ENCODE measurements at regions not wholly inside any gene's neighbourhood (a gene's known extent, or its start where the extent isn't known, plus 50 kb on each side); places are given as distances from the start of the nearest gene placed in this dataset.
"Not testable (repeated sequence)": the region's sequence is repeated elsewhere in the genome, so short reads cannot be mapped to it uniquely, and the experiment has no call there.

DNA sequence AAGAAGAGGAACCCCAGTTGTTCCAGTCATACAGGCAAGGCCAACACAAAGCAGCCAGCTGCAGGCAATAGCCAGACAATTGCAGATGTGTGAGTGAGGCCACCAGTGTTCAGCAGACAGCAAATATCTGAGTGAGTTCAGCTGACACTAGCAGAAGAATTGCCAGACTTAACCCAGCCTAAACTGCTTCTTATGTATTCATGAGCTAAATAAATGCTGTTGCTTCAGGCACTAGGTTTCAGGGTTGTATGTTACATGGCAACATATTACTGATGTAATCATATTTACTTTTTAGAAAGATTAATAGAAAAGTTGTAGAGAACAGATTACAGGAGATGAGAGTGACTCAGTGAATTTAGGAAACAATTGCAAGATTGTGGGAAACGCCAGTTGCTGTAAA lies 129.8 kb upstream of the CHODL start:
- Mint-ChIP-seq H3K4me3 (ENCODE audit: unreplicated experiment) (no peak overlapping the region), H3K36me3 (ENCODE audit: insufficient read depth, unreplicated experiment) (no peaks in the 10 kb centered on the region), H3K27ac (ENCODE audit: low read depth, unreplicated experiment) (no peak overlapping the region), H3K27me3 (ENCODE audit: insufficient read depth, unreplicated experiment) (no peaks in the 10 kb centered on the region), H3K4me1 (ENCODE audit: insufficient read depth, unreplicated experiment) (peaks cover 5% of the 10 kb centered on the region), H3K9me3 (ENCODE audit: unreplicated experiment) (no peaks in the 10 kb centered on the region)
- no TSS peak for BruUV-seq (replicated peaks)
- intact Hi-C loops (cut with micrococcal nuclease) = no loop called here
- TF ChIP-seq, protein P1, sequence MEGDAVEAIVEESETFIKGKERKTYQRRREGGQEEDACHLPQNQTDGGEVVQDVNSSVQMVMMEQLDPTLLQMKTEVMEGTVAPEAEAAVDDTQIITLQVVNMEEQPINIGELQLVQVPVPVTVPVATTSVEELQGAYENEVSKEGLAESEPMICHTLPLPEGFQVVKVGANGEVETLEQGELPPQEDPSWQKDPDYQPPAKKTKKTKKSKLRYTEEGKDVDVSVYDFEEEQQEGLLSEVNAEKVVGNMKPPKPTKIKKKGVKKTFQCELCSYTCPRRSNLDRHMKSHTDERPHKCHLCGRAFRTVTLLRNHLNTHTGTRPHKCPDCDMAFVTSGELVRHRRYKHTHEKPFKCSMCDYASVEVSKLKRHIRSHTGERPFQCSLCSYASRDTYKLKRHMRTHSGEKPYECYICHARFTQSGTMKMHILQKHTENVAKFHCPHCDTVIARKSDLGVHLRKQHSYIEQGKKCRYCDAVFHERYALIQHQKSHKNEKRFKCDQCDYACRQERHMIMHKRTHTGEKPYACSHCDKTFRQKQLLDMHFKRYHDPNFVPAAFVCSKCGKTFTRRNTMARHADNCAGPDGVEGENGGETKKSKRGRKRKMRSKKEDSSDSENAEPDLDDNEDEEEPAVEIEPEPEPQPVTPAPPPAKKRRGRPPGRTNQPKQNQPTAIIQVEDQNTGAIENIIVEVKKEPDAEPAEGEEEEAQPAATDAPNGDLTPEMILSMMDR (IDR thresholded peaks at IDR 0.05; ENCODE audit: unreplicated experiment) = no peak
- ChIA-PET POLR2A (no interaction called here), CTCF (interaction anchor here (0.6 kb wide), 1 partner anchor 7 kb away, joined by 4 read pairs; no protein-coding TSS in a partner anchor)
- DNase-seq (ENCODE audit: unreplicated experiment) = no peak

DNA sequence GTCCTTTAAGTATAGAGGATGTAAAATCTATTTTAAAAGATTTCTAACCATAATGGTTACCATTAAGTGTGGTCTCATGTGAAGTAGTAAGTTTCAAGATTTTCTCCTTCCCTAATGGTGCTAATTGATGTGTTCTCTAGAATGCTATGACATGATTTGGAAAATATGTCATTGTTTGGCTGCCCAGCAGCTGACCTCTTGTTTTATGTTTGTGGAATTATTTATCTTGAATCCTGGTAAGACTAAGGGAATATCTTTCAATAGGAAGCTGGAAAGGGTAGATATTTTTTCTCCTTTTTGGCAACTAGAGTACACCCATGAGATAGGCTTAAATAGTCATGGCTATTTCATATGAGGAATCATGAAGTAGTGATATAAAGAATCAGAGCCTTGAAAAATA lies 139.8 kb upstream of the CHODL start:
- H3K9me3 Mint-ChIP-seq (ENCODE audit: unreplicated experiment) = no peaks in the 10 kb centered on the region
- TF ChIP-seq, protein P1 (IDR thresholded peaks at IDR 0.05; ENCODE audit: unreplicated experiment) = no peak
- no peaks in the 10 kb centered on the region for H3K4me1 Mint-ChIP-seq (ENCODE audit: insufficient read depth, unreplicated experiment)
- DNase-seq (ENCODE audit: unreplicated experiment) = no peak
- no TSS peak for BruUV-seq (replicated peaks)
- no peaks in the 10 kb centered on the region for H3K27me3 Mint-ChIP-seq (ENCODE audit: insufficient read depth, unreplicated experiment)
- intact Hi-C loops (cut with micrococcal nuclease) = no loop called here
- H3K27ac Mint-ChIP-seq (ENCODE audit: low read depth, unreplicated experiment) = no peak overlapping the region
- POLR2A ChIA-PET = no interaction called here
- no peaks in the 10 kb centered on the region for H3K36me3 Mint-ChIP-seq (ENCODE audit: insufficient read depth, unreplicated experiment)
- H3K4me3 Mint-ChIP-seq (ENCODE audit: unreplicated experiment) = no peak overlapping the region
- CTCF ChIA-PET = interaction anchor here (1.0 to 1.5 kb wide), 2 partner anchors 13 to 60 kb away, joined by 3 to 4 read pairs; no protein-coding TSS in a partner anchor

DNA sequence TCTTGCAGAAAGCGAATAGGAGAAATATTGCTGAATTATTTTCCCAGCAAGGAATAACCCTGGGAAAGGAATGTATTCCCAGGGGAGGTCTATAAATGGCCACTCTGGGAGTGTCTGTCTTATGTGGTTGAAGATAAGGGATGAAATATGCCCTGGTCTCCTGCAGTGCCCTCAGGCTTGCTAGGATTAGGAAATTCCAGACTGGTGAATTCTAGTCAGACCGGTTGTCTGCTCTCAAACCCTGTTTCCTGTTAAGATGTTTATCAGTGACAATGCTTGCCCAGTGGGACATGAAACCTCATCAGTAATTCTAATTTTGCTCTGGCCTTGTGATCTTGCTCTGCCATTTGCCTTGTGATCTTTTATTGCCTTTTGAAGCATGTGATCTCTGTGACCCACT lies 148.2 kb upstream of the CHODL start:
- BruUV-seq (replicated peaks); H3K4me1 Mint-ChIP-seq (ENCODE audit: insufficient read depth, unreplicated experiment); DNase-seq (ENCODE audit: unreplicated experiment); H3K27me3 Mint-ChIP-seq (ENCODE audit: insufficient read depth, unreplicated experiment); H3K27ac Mint-ChIP-seq (ENCODE audit: low read depth, unreplicated experiment); intact Hi-C loops (cut with micrococcal nuclease); H3K4me3 Mint-ChIP-seq (ENCODE audit: unreplicated experiment); H3K36me3 Mint-ChIP-seq (ENCODE audit: insufficient read depth, unreplicated experiment): not testable (repeated sequence)
- POLR2A ChIA-PET = interaction anchor here (0.6 kb wide), 1 partner anchor 84 kb away, joined by 3 read pairs; no protein-coding TSS in a partner anchor
- CTCF ChIA-PET = interaction anchor here (0.7 kb wide), 1 partner anchor 106 kb away, joined by 3 read pairs; no protein-coding TSS in a partner anchor
- H3K9me3 Mint-ChIP-seq (ENCODE audit: unreplicated experiment) = peaks cover 13% of the 10 kb centered on the region

DNA sequence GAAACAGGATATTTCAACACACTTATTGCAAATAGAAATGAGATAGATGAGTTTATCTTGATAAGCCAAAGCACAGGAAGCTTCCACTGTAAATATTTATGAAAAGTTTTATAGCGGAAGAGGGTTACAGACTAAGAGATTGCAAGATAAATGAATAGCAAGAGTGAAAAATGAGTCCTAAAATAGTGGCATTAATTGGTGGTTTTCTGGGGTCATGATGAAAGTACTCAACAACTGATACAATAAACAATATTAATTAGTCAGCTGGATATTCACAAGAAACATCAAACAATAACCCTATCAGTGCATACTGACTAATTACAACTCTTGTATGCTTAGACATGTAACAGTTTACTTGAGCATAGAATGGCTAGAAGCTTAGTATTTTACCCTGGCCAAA lies 154.8 kb upstream of the CHODL start:
- H3K9me3 Mint-ChIP-seq (ENCODE audit: unreplicated experiment) = no peaks in the 10 kb centered on the region
- CTCF ChIA-PET = no interaction called here

More for the DNA sequence above, 154.8 kb upstream of the CHODL start:
- H3K4me3 Mint-ChIP-seq (ENCODE audit: unreplicated experiment) = no peak overlapping the region
- TF ChIP-seq, protein P1 (IDR thresholded peaks at IDR 0.05; ENCODE audit: unreplicated experiment) = no peak
- peaks cover 8% of the 10 kb centered on the region for H3K36me3 Mint-ChIP-seq (ENCODE audit: insufficient read depth, unreplicated experiment)
- intact Hi-C loops (cut with micrococcal nuclease) = no loop called here
- no TSS peak for BruUV-seq (replicated peaks)
- DNase-seq (ENCODE audit: unreplicated experiment) = no peak
- H3K27ac Mint-ChIP-seq (ENCODE audit: low read depth, unreplicated experiment) = no peak overlapping the region
- POLR2A ChIA-PET = interaction anchor here (0.6 to 0.7 kb wide), 2 partner anchors 954 to 1348 kb away, joined by 3 to 5 read pairs; no protein-coding TSS in a partner anchor
- no peaks in the 10 kb centered on the region for H3K27me3 Mint-ChIP-seq (ENCODE audit: insufficient read depth, unreplicated experiment)
- H3K4me1 Mint-ChIP-seq (ENCODE audit: insufficient read depth, unreplicated experiment) = no peaks in the 10 kb centered on the region
